ENCODE measurements at regions not wholly inside any gene's neighbourhood (a gene's known extent, or its start where the extent isn't known, plus 50 kb on each side); places are given as distances from the start of the nearest gene placed in this dataset.
"Not testable (repeated sequence)": the region's sequence is repeated elsewhere in the genome, so short reads cannot be mapped to it uniquely, and the experiment has no call there.

GRCh38 chr1:157372311-157372710 lies 180.0 kb downstream of the FCRL5 start:
- DNase-seq, result not testable (repeated sequence)
- in situ Hi-C loops (cut with MboI; ENCODE audit: low pct_unique_long_range_greater_than_20kb, low sequenced_read_pairs), result loop anchor here (10.0 to 25.0 kb wide), 2 partner anchors 112 to 185 kb away; no protein-coding TSS in a partner anchor

DNA sequence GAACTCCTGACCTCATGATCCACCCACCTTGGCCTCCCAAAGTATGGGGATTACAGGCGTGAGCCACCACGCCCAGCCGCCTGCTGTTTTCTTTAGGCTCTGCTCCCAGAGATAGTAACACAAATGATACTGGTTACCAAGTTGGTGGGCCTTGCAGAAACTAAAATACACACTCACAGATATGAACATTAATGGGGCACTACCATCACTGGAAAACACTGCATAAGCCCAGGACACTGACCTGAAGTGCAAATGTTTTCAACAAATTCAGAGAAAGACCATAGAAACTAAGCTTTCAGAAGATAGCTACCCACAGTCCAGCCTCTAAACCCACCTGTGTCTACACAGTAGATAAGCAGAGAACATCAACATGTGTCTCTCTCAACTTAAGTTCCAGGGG lies 180.5 kb downstream of the FCRL5 start:
- no peak for DNase-seq
- in situ Hi-C loops (cut with MboI; ENCODE audit: low pct_unique_long_range_greater_than_20kb, low sequenced_read_pairs), result loop anchor here (10.0 to 25.0 kb wide), 2 partner anchors 113 to 185 kb away; no protein-coding TSS in a partner anchor

- in situ Hi-C loops (cut with MboI; ENCODE audit: low pct_unique_long_range_greater_than_20kb, low sequenced_read_pairs), result loop anchor here (10.0 to 25.0 kb wide), 2 partner anchors 114 to 184 kb away; no protein-coding TSS in a partner anchor
- DNase-seq, result no peak
Measured at GRCh38 chr1:157371221-157371620, 181.1 kb downstream of the FCRL5 start.

DNA sequence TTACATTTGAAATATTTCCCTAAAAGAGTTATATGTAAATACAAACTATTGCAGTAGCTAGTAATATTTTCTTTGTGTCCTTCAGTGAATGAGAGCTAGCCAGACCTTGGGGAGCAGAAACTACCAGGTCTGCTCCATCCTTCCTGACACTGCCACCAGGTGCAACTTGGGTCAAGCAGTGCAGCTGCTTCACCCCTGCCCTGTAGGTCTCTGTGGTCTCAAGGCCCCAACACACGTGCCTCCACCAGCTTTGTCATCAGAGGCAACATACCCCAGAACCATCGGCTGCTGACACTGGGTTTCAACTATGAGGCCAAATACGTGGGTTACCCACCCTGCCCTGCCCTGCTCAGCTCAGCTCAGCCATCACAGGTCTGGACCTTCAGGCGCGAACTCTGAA lies 181.6 kb downstream of the FCRL5 start:
- DNase-seq, result no peak
- in situ Hi-C loops (cut with MboI; ENCODE audit: low pct_unique_long_range_greater_than_20kb, low sequenced_read_pairs), result loop anchor here (10.0 to 25.0 kb wide), 2 partner anchors 114 to 183 kb away; no protein-coding TSS in a partner anchor

GRCh38 chr1:157369808-157370521 lies 182.3 kb downstream of the FCRL5 start:
- DNase-seq, result peak; percentile 81
- in situ Hi-C loops (cut with MboI; ENCODE audit: low pct_unique_long_range_greater_than_20kb, low sequenced_read_pairs), result loop anchor here (10.0 to 25.0 kb wide), 2 partner anchors 115 to 183 kb away; no protein-coding TSS in a partner anchor

DNA sequence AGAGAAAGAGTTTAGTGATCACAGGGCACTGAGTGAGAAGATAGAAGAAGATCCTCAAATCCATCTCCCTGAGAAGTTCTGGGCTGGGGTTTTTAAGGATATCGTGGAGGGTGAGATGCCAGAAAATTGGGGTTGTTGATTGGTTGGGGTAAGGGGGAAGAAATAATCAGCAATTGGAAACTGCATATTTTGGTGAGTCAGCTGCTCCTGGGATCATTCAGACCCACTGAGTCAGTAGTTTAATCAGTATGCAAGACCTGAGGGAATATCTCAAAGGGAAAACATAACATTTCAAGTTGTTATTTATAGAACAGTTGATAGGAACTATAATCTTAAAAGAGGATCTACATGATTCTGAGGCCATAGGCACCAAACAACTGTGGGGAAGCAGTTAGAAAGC lies 183.4 kb downstream of the FCRL5 start:
- not testable (repeated sequence) for DNase-seq
- in situ Hi-C loops (cut with MboI; ENCODE audit: low pct_unique_long_range_greater_than_20kb, low sequenced_read_pairs), result loop anchor here (25.0 kb wide), 1 partner anchor 182 kb away; no protein-coding TSS in a partner anchor

DNA sequence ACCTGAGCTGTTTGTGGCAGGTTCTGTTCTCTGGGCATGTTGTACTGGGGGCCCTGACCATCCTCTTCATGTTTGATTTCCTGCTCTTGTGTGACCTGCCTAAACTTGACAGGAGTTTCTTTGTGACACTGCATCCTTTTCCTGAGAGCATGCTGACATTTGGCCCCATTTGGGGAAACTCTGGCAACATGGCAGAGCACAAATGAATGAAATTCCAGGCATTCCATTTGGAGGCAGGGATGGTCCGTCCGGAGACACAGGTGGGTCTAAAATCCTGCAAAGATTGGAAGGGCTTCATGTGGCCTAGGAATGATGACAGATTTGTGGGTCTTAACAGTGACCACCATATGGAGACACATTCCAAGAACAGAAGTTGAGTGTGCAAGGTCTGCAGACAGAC lies 184.0 kb downstream of the FCRL5 start:
- in situ Hi-C loops (cut with MboI; ENCODE audit: low pct_unique_long_range_greater_than_20kb, low sequenced_read_pairs), result loop anchor here (25.0 kb wide), 1 partner anchor 181 kb away; no protein-coding TSS in a partner anchor
- DNase-seq, result no peak

DNA sequence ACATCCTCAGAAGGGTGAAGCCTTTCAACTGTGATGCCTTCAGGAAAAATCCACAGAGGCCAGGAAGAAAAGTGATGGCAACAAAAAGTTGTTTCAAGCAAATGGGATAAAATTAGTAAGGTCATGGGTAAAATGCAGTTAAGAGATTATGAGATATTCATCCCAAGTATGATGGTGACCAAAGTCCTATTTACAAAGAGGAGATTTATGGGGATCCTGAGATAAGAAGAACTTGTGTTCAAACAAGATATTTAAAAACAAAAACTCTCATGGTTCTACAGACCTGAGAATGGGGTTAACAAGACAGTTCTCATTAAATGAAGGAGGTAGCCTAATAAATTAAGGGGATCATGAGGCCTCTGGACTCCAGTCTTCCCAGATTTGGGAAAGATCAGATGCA lies 184.4 kb downstream of the FCRL5 start:
- in situ Hi-C loops (cut with MboI; ENCODE audit: low pct_unique_long_range_greater_than_20kb, low sequenced_read_pairs), result loop anchor here (25.0 kb wide), 1 partner anchor 181 kb away; no protein-coding TSS in a partner anchor
- DNase-seq, result no peak

- in situ Hi-C loops (cut with MboI; ENCODE audit: low pct_unique_long_range_greater_than_20kb, low sequenced_read_pairs), result loop anchor here (25.0 kb wide), 1 partner anchor 180 kb away; no protein-coding TSS in a partner anchor
- peak; percentile 50 for DNase-seq
Measured at GRCh38 chr1:157367091-157367739, 185.1 kb downstream of the FCRL5 start.

GRCh38 chr1:157364612-157365011 lies 187.7 kb downstream of the FCRL5 start:
- in situ Hi-C loops (cut with MboI; ENCODE audit: low pct_unique_long_range_greater_than_20kb, low sequenced_read_pairs), result loop anchor here (25.0 kb wide), 1 partner anchor 177 kb away; no protein-coding TSS in a partner anchor
- DNase-seq, result no peak

- in situ Hi-C loops (cut with MboI; ENCODE audit: low pct_unique_long_range_greater_than_20kb, low sequenced_read_pairs), result loop anchor here (25.0 kb wide), 1 partner anchor 176 kb away; no protein-coding TSS in a partner anchor
- DNase-seq, result peak; percentile 47
Measured at GRCh38 chr1:157363660-157364140, 188.6 kb downstream of the FCRL5 start.

DNA sequence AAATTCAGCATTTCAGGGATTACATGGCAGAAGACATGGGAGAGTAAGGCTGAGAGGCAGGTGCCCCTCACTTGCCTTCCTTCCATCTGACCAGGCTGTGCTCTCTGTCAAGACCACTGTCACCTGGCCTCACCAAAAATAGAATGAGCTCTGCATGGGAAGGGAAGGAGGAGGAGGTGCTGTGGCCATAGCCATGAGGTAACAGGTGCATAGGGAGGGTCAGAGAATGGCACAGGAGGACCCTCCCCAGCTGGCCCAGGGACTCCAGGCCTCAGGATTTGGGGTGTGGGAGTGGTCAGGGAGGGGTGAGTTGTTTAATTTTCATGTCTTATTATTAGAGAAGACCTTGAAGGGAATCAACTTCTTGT lies 192.3 kb downstream of the FCRL5 start:
- DNase-seq, result no peak
- in situ Hi-C loops (cut with MboI; ENCODE audit: low pct_unique_long_range_greater_than_20kb, low sequenced_read_pairs), result loop anchor here (25.0 kb wide), 1 partner anchor 173 kb away; no protein-coding TSS in a partner anchor

DNA sequence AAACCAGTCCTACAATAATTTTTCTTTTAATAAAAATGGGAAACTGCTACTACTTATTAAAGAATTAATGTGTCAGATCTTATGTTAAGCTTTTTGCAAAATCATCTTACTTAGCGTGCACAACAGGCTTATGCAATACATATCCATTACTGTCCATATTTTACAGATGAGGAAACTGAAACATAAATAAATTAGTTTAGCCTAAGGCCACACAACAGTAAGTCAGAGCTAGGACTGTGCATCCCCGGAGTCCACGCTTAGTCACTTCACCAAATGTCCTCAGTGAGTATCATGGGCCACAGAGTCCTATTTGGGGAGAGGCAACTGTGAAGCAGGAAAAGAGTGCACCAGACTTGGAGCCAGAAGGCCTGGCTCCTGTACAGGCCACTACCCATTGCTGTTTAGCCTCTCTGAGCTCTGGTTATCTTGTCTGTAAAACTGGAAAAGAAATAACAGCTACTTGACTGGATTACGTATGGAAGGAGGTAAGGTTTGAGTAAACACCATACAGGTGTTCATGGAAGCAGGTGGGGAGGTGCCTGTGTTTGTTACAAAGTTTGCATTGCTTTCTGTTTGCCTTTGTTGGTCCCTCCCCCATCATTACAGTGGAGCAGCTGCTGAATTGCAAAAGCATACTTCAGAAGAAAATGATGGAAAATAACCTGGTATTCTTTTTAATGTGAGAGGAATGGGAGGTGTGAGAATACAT lies 192.8 kb downstream of the FCRL5 start:
- in situ Hi-C loops (cut with MboI; ENCODE audit: low pct_unique_long_range_greater_than_20kb, low sequenced_read_pairs), result loop anchor here (25.0 kb wide), 1 partner anchor 172 kb away; no protein-coding TSS in a partner anchor
- no peak for DNase-seq

DNA sequence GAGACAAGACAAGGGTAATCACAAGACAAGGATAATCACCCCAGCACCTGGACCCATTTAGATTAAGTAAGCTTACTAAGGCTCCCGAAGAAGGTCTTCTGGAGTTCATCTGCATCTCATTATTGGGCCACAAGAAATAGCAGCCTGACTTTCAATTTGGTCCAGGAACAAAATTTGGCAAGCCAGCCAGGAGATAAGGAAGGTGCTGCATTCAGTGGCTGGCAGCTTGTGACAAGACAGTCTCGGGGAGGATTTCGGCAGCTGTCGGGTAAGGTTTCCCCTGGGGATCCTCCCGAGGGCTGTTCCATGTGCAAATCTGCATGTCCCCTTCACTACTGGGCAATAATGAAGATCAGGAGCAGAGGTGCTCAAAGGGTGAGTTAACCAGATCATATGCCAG lies 195.2 kb downstream of the FCRL5 start:
- in situ Hi-C loops (cut with MboI; ENCODE audit: low pct_unique_long_range_greater_than_20kb, low sequenced_read_pairs), result loop anchor here (25.0 kb wide), 1 partner anchor 170 kb away; no protein-coding TSS in a partner anchor
- DNase-seq, result no peak

GRCh38 chr1:157356601-157357000 lies 195.7 kb downstream of the FCRL5 start:
- in situ Hi-C loops (cut with MboI; ENCODE audit: low pct_unique_long_range_greater_than_20kb, low sequenced_read_pairs), result loop anchor here (25.0 kb wide), 1 partner anchor 169 kb away; no protein-coding TSS in a partner anchor
- DNase-seq, result no peak

GRCh38 chr1:157353546-157353945 lies 198.8 kb downstream of the FCRL5 start:
- no peak for DNase-seq
- in situ Hi-C loops (cut with MboI; ENCODE audit: low pct_unique_long_range_greater_than_20kb, low sequenced_read_pairs), result loop anchor here (25.0 kb wide), 1 partner anchor 166 kb away; no protein-coding TSS in a partner anchor

DNA sequence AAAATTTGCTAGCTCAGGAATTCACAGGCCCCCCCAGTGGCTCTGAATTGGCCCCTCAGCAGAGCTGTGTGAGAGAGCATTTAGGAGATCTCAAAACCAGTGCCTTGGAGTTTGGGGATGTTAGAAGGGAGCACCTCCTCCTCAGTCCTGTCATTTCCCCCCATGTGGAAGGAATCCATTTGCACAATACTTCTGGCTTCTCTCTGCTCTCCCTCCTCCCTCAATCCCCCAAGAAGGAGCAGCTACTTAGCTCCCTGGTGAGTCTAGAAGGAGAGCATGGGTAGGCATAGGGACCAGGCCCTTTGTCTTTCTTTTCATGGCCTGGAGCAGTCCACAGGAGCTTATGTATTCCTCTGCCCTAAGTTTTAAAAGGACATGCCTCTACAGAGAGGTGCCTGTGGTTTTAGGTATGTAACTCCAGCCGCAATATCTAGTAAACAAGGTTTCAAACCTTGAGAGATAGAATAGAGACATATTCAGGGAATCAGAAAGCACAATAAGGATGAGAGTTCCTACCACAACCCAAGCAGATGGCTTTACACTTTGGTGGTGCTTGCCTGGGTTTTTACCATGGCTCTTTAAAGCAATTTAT lies 199.4 kb downstream of the FCRL5 start:
- DNase-seq, result no peak
- in situ Hi-C loops (cut with MboI; ENCODE audit: low pct_unique_long_range_greater_than_20kb, low sequenced_read_pairs), result loop anchor here (25.0 kb wide), 1 partner anchor 166 kb away; no protein-coding TSS in a partner anchor

DNA sequence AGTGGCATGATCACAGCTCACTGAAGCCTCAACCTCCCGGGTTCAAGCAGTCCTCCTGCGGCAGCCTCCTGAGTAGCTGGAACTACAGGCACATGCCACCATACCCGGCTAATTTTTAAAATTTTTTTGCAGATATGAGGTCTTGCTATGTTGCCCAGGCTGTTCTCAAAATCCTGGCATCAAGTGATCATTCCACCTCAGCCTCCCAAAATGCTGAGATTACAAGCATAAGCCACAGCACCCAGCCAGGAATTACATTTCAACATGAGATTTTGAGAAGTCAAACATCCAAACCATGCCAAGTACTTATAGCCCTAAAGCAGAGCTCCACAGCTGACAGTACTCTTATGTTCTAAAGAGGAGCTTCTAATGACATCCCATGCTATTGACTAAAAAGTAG lies 200.1 kb downstream of the FCRL5 start:
- DNase-seq, result no peak
- in situ Hi-C loops (cut with MboI; ENCODE audit: low pct_unique_long_range_greater_than_20kb, low sequenced_read_pairs), result loop anchor here (25.0 kb wide), 1 partner anchor 165 kb away; no protein-coding TSS in a partner anchor

All from KBM-7 (cell line).